Progenitor cell of endocrine pancreas (in vitro differentiated cells): ENCODE measurements at regions not wholly inside any gene's neighbourhood (a gene's known extent, or its start where the extent isn't known, plus 50 kb on each side); places are given as distances from the start of the nearest gene placed in this dataset.

Experiments
- DNase-seq: peaks from one replicate; pipeline ENCODE4 v3.0.0; 2021; ENCODE audit warnings: low spot score; ENCODE audit not compliant: unreplicated experiment
- H3K27ac Mint-ChIP-seq: 2 replicates; pipeline ENCODE4 v1.8.0; 2021; ENCODE audit warnings: mild to moderate bottlenecking, moderate library complexity, mixed read lengths
- H3K27me3 Mint-ChIP-seq: 2 replicates; pipeline ENCODE4 v1.8.0; 2021; ENCODE audit warnings: mixed read lengths
- H3K36me3 Mint-ChIP-seq: 2 replicates; pipeline ENCODE4 v1.8.0; 2022; ENCODE audit warnings: mixed read lengths; ENCODE audit not compliant: insufficient read depth
- H3K4me1 Mint-ChIP-seq: 2 replicates; pipeline ENCODE4 v1.8.0; 2021; ENCODE audit warnings: low read depth, mixed read lengths
- H3K4me3 Mint-ChIP-seq: 2 replicates; pipeline ENCODE4 v1.8.0; 2021; ENCODE audit warnings: low read depth, mild to moderate bottlenecking, moderate library complexity, mixed read lengths
- H3K9me3 Mint-ChIP-seq: 2 replicates; pipeline ENCODE4 v1.8.0; 2021; ENCODE audit warnings: low read depth, mixed read lengths
- CTCF ChIP-seq: fragments of 200-600 bp; sonication (generic); IDR thresholded peaks from one replicate; pipeline ENCODE4 v1.5.0; 2021; ENCODE audit warnings: antibody characterized with exemption, mild to moderate bottlenecking; ENCODE audit not compliant: unreplicated experiment

DNA sequence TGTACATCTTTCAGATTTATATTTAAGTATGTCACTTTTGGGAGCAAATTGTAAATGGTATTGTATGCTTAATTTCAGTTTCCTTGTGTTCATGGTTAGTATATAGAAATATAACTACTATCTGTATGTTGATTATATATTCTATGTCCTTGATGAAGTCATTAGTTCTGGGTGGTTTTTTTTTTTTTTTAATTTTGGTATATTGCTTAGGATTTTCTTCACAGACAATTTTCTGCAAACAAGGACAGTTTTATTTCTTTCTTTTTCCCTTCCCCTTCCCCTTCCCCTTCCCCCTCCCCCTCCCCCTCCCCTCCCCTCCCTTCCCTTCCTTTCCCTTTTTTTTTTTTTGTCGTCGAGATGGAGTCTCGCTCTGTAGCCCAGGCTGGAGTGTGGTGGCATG is 430.0 kb downstream of the TYW1 start:
- Mint-ChIP-seq H3K4me1 (no peaks in the 10 kb centered on the region), H3K4me3 (no peak overlapping the region), H3K27ac (no peak overlapping the region), H3K9me3 (no peaks in the 10 kb centered on the region), H3K27me3 (no peaks in the 10 kb centered on the region), H3K36me3 (no peaks in the 10 kb centered on the region)
- no peak for DNase-seq
- TF ChIP-seq CTCF: no peak

DNA sequence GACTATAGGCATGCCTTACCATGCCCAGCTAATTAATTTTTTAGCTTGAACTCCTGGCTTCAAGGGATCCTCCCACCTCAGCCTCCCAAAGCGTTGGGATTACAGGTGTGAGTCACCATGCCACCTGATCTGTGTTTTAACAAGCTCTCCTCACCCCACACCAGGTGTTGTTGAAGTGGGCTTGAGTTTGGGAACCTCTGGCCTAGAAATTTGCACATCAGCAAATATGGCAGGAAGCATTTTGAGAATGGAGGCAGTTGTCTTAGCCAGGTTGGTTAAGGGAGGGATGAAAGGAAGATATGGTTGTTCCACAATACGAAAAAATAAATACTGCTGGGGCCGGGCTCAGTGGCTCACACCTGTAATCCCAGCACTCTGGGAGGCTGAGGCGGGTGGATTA is 433.1 kb downstream of the TYW1 start:
- Mint-ChIP-seq H3K27me3 (no peaks in the 10 kb centered on the region), H3K9me3 (peaks cover 10% of the 10 kb centered on the region)

GRCh38 chr7:67432536-67433234 is 436.1 kb downstream of the TYW1 start:
- no peak overlapping the region for H3K4me3 Mint-ChIP-seq
- no peak overlapping the region for H3K27ac Mint-ChIP-seq
- DNase-seq: no peak

More for the DNA sequence above, 433.1 kb downstream of the TYW1 start:
- Mint-ChIP-seq H3K27ac (no peak overlapping the region), H3K4me1 (no peaks in the 10 kb centered on the region), H3K36me3 (peaks cover 2% of the 10 kb centered on the region), H3K4me3 (no peak overlapping the region)
- TF ChIP-seq CTCF: no peak
- no peak for DNase-seq

DNA sequence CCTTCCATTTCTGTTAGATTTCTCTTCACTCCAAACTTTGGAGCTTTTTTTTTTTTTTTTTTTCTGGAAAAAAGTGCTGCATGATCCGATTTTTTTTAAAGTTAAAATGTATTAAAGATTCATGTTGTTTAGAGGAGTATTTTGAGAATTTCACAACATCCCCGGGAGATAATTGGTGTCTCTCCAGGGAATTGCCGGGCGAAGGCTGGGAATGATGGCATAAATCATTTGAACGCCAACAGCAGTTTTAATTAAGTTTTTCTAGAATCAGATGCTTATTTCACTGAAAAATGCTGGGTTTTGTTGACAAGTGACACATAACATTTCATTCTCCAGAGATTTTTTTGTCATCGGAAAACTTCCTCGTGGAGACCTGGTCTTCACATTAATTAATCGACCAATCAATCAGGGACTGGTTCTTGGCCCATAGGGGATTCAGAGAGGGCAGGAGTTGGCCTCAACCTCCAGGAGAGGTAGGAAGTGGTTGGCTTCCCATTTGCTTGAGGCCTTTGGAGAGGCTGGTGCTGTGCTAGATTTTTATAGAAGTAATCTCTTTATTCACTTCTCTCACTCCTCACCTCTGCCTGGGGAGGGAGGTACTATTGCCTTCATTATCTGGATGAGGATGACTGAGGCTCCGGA is 439.4 kb downstream of the TYW1 start:
- no peak for DNase-seq
- peaks cover 14% of the 10 kb centered on the region for H3K4me1 Mint-ChIP-seq
- no peak overlapping the region for H3K27ac Mint-ChIP-seq
- no peak overlapping the region for H3K4me3 Mint-ChIP-seq
- peaks cover 17% of the 10 kb centered on the region for H3K9me3 Mint-ChIP-seq
- peaks cover 3% of the 10 kb centered on the region for H3K36me3 Mint-ChIP-seq
- no peak for TF ChIP-seq CTCF
- H3K27me3 Mint-ChIP-seq: peaks cover 4% of the 10 kb centered on the region

More at GRCh38 chr7:67432536-67433234, 436.1 kb downstream of the TYW1 start:
- TF ChIP-seq CTCF: no peak
- peaks cover 3% of the 10 kb centered on the region for H3K36me3 Mint-ChIP-seq
- H3K9me3 Mint-ChIP-seq: peaks cover 13% of the 10 kb centered on the region
- no peaks in the 10 kb centered on the region for H3K4me1 Mint-ChIP-seq
- no peaks in the 10 kb centered on the region for H3K27me3 Mint-ChIP-seq

GRCh38 chr7:67438198-67438882 is 441.7 kb downstream of the TYW1 start:
- Mint-ChIP-seq H3K27me3 (peaks cover 4% of the 10 kb centered on the region), H3K4me3 (no peak overlapping the region), H3K4me1 (peaks cover 14% of the 10 kb centered on the region), H3K9me3 (peaks cover 16% of the 10 kb centered on the region), H3K27ac (peak overlapping the region; percentile 57), H3K36me3 (peaks cover 3% of the 10 kb centered on the region)
- no peak for DNase-seq
- no peak for TF ChIP-seq CTCF
